ENCODE measurements at regions not wholly inside any gene's neighbourhood (a gene's known extent, or its start where the extent isn't known, plus 50 kb on each side); places are given as distances from the start of the nearest gene placed in this dataset.
"Not testable (repeated sequence)": the region's sequence is repeated elsewhere in the genome, so short reads cannot be mapped to it uniquely, and the experiment has no call there.

- DNase-seq (ENCODE audit: low spot score), result no peak
Measured at GRCh38 chr4:81599742-81600380, 128.2 kb upstream of the RASGEF1B start.

GRCh38 chr4:81595798-81596610 is 124.3 kb upstream of the RASGEF1B start:
- DNase-seq (ENCODE audit: low spot score), result no peak

- DNase-seq (ENCODE audit: low spot score), result no peak
Measured at GRCh38 chr4:81595287-81595686, 123.6 kb upstream of the RASGEF1B start.

GRCh38 chr4:81594490-81595159 is 122.9 kb upstream of the RASGEF1B start:
- DNase-seq (ENCODE audit: low spot score), result no peak

- DNase-seq (ENCODE audit: low spot score), result no peak
Measured at GRCh38 chr4:81592701-81593100, 121.0 kb upstream of the RASGEF1B start.

- DNase-seq (ENCODE audit: low spot score), result no peak
Measured at GRCh38 chr4:81590596-81590995, 118.9 kb upstream of the RASGEF1B start.

GRCh38 chr4:81589262-81589661 is 117.6 kb upstream of the RASGEF1B start:
- DNase-seq (ENCODE audit: low spot score), result no peak

GRCh38 chr4:81586706-81587105 is 115.0 kb upstream of the RASGEF1B start:
- no peak for DNase-seq (ENCODE audit: low spot score)

GRCh38 chr4:81580994-81581374 is 109.3 kb upstream of the RASGEF1B start:
- DNase-seq (ENCODE audit: low spot score), result not testable (repeated sequence)

- DNase-seq (ENCODE audit: low spot score), result no peak
Measured at GRCh38 chr4:81580346-81580993, 108.8 kb upstream of the RASGEF1B start.

- DNase-seq (ENCODE audit: low spot score), result no peak
Measured at GRCh38 chr4:81577392-81577791, 105.7 kb upstream of the RASGEF1B start.

GRCh38 chr4:81574991-81575390 is 103.3 kb upstream of the RASGEF1B start:
- no peak for DNase-seq (ENCODE audit: low spot score)

- DNase-seq (ENCODE audit: low spot score), result no peak
Measured at GRCh38 chr4:81573840-81574239, 102.1 kb upstream of the RASGEF1B start.

GRCh38 chr4:81572402-81572801 is 100.7 kb upstream of the RASGEF1B start:
- no peak for DNase-seq (ENCODE audit: low spot score)

- DNase-seq (ENCODE audit: low spot score), result no peak
Measured at GRCh38 chr4:81571105-81571504, 99.4 kb upstream of the RASGEF1B start.

GRCh38 chr4:81566161-81566591 is 94.5 kb upstream of the RASGEF1B start:
- no peak for DNase-seq (ENCODE audit: low spot score)

GRCh38 chr4:81565142-81565870 is 93.6 kb upstream of the RASGEF1B start:
- peak; percentile 21 for DNase-seq (ENCODE audit: low spot score)

- no peak for DNase-seq (ENCODE audit: low spot score)
Measured at GRCh38 chr4:81564025-81564424, 92.3 kb upstream of the RASGEF1B start.

- no peak for DNase-seq (ENCODE audit: low spot score)
Measured at GRCh38 chr4:81562093-81562492, 90.4 kb upstream of the RASGEF1B start.

- no peak for DNase-seq (ENCODE audit: low spot score)
Measured at GRCh38 chr4:81557306-81557705, 85.6 kb upstream of the RASGEF1B start.

GRCh38 chr4:81555489-81555888 is 83.8 kb upstream of the RASGEF1B start:
- DNase-seq (ENCODE audit: low spot score), result no peak

GRCh38 chr4:81552086-81552485 is 80.4 kb upstream of the RASGEF1B start:
- no peak for DNase-seq (ENCODE audit: low spot score)
